DND-41 (cell line): ENCODE measurements at regions not wholly inside any gene's neighbourhood (a gene's known extent, or its start where the extent isn't known, plus 50 kb on each side); places are given as distances from the start of the nearest gene placed in this dataset.

Experiments used
- ATAC-seq: fragments of 200-7000 bp; cut with Tn5 transposase; 3 replicates; pipeline ENCODE4 v1.9.1; 2021; ENCODE audit warnings: low read depth; ENCODE audit not compliant: insufficient read depth
- DNase-seq: peaks from one replicate; pipeline ENCODE4 v3.0.0-alpha.2; 2020
- H2AFZ ChIP-seq: 2 replicates; pipeline ENCODE4 v1.6.0; 2012; ENCODE audit warnings: low read depth, low read length
- H3K27ac ChIP-seq: 2 replicates; pipeline ENCODE4 v1.5.1; 2012; ENCODE audit warnings: low read length, inconsistent platforms
- H3K27me3 ChIP-seq: fragments of 200-600 bp; sonication (generic); 2 replicates; pipeline ENCODE4 v1.6.0; 2012; ENCODE audit warnings: low read length, mild to moderate bottlenecking, inconsistent platforms; ENCODE audit not compliant: insufficient read depth, poor library complexity
- H3K36me3 ChIP-seq: 2 replicates; pipeline ENCODE4 v1.5.1; 2012; ENCODE audit warnings: low read length, inconsistent platforms; ENCODE audit not compliant: insufficient read depth
- H3K4me1 ChIP-seq: 2 replicates; pipeline ENCODE4 v1.5.1; 2012; ENCODE audit warnings: mild to moderate bottlenecking, low read length; ENCODE audit not compliant: insufficient read depth
- H3K4me2 ChIP-seq: 2 replicates; pipeline ENCODE4 v1.6.0; 2012; ENCODE audit warnings: mild to moderate bottlenecking, moderate library complexity, low read length, inconsistent platforms; ENCODE audit not compliant: insufficient read depth
- H3K4me3 ChIP-seq, 2 experiments: fragments of 200-600 bp in 1 of 2; shearing (Covaris generic) in 1 of 2; 2 replicates each; pipeline ENCODE4 v1.5.1; 2012 to 2016; ENCODE audit warnings: inconsistent platforms in 2 of 2, low read length in 2 of 2, mild to moderate bottlenecking in 2 of 2, low read depth in 1 of 2, moderate library complexity in 1 of 2
- H3K79me2 ChIP-seq: 2 replicates; pipeline ENCODE4 v1.6.0; 2012; ENCODE audit warnings: low read length, inconsistent platforms; ENCODE audit not compliant: insufficient read depth
- H3K9ac ChIP-seq: 2 replicates; pipeline ENCODE4 v1.6.0; 2012; ENCODE audit warnings: low read depth, mild to moderate bottlenecking, inconsistent platforms, low read length, moderate library complexity
- H3K9me3 ChIP-seq: 2 replicates; pipeline ENCODE4 v1.5.1; 2012; ENCODE audit warnings: low read length, moderate library complexity, mild to moderate bottlenecking, inconsistent platforms; ENCODE audit not compliant: insufficient read depth, severe bottlenecking
- H4K20me1 ChIP-seq: 2 replicates; pipeline ENCODE4 v1.6.0; 2012; ENCODE audit warnings: low read length; ENCODE audit not compliant: insufficient read depth
- CTCF ChIP-seq: IDR thresholded peaks from 2 replicates; pipeline ENCODE4 v1.5.1; 2012; ENCODE audit warnings: borderline replicate concordance, low read length, moderate library complexity, mild to moderate bottlenecking; ENCODE audit not compliant: poor library complexity, severe bottlenecking; ENCODE audit errors: extremely low read depth
- EZH2 ChIP-seq: IDR thresholded peaks from 3 replicates; pipeline ENCODE4 v1.6.1; 2012; ENCODE audit warnings: borderline replicate concordance, low read depth, mild to moderate bottlenecking, moderate library complexity, low read length, inconsistent platforms; ENCODE audit not compliant: severe bottlenecking

- Histone ChIP-seq H3K36me3 (no peaks in the 10 kb centered on the region), H3K79me2 (no peaks in the 10 kb centered on the region), H4K20me1 (no peaks in the 10 kb centered on the region), H3K9ac (no peak overlapping the region), H3K4me1 (no peaks in the 10 kb centered on the region), H3K4me2 (no peak overlapping the region), H3K27me3 (no peaks in the 10 kb centered on the region), H2AFZ (no peak overlapping the region), H3K27ac (no peak overlapping the region), H3K9me3 (no peaks in the 10 kb centered on the region), H3K4me3 (no peak overlapping the region)
- ATAC-seq (no peak), DNase-seq (no peak)
- no peak for TF ChIP-seq CTCF
Measured at GRCh38 chr10:131034451-131034850, 277.1 kb downstream of the TCERG1L start.

GRCh38 chr10:131035779-131036178 is 275.7 kb downstream of the TCERG1L start:
- TF ChIP-seq CTCF = no peak
- H3K4me2 ChIP-seq = no peak overlapping the region
- ATAC-seq = no peak
- no peak overlapping the region for H2AFZ ChIP-seq
- no peaks in the 10 kb centered on the region for H3K4me1 ChIP-seq
- no peak overlapping the region for H3K27ac ChIP-seq
- DNase-seq = no peak
- H3K36me3 ChIP-seq = no peaks in the 10 kb centered on the region
- no peaks in the 10 kb centered on the region for H3K79me2 ChIP-seq
- H3K9me3 ChIP-seq = no peaks in the 10 kb centered on the region
- no peak overlapping the region for H3K9ac ChIP-seq
- no peak overlapping the region for H3K4me3 ChIP-seq
- no peaks in the 10 kb centered on the region for H3K27me3 ChIP-seq
- H4K20me1 ChIP-seq = no peaks in the 10 kb centered on the region

- no peak for DNase-seq
- no peak for TF ChIP-seq EZH2
- TF ChIP-seq CTCF = no peak
- Histone ChIP-seq H3K4me1 (no peaks in the 10 kb centered on the region), H3K9me3 (no peaks in the 10 kb centered on the region), H3K79me2 (no peaks in the 10 kb centered on the region), H2AFZ (no peak overlapping the region), H3K27ac (no peak overlapping the region), H3K9ac (no peak overlapping the region), H3K4me3 (no peak overlapping the region), H3K27me3 (no peaks in the 10 kb centered on the region), H3K4me2 (no peak overlapping the region), H4K20me1 (no peaks in the 10 kb centered on the region), H3K36me3 (no peaks in the 10 kb centered on the region)
- ATAC-seq = no peak
Measured at GRCh38 chr10:131038056-131038455, 273.5 kb downstream of the TCERG1L start.

- TF ChIP-seq CTCF = no peak
- no peak for TF ChIP-seq EZH2
- no peaks in the 10 kb centered on the region for H4K20me1 ChIP-seq
- H3K27ac ChIP-seq = no peak overlapping the region
- H3K27me3 ChIP-seq = no peaks in the 10 kb centered on the region
- no peak for DNase-seq
- no peaks in the 10 kb centered on the region for H3K36me3 ChIP-seq
- no peak overlapping the region for H2AFZ ChIP-seq
- H3K9ac ChIP-seq = no peak overlapping the region
- H3K9me3 ChIP-seq = no peaks in the 10 kb centered on the region
- H3K4me3 ChIP-seq = no peak overlapping the region
- H3K79me2 ChIP-seq = no peaks in the 10 kb centered on the region
- H3K4me1 ChIP-seq = no peaks in the 10 kb centered on the region
- ATAC-seq = no peak
- H3K4me2 ChIP-seq = no peak overlapping the region
Measured at GRCh38 chr10:131041031-131041430, 270.5 kb downstream of the TCERG1L start.
